IMR-90 (cell line): ENCODE measurements at regions not wholly inside any gene's neighbourhood (a gene's known extent, or its start where the extent isn't known, plus 50 kb on each side); places are given as distances from the start of the nearest gene placed in this dataset.

Experiments used
- ATAC-seq: fragments of 200-7000 bp; cut with Tn5 transposase; 2 replicates; pipeline ENCODE4 v1.9.1; 2020; ENCODE audit warnings: low read depth, mild to moderate bottlenecking, moderate library complexity
- BruUV-seq: library from RNA; stranded (reverse); fragments of 400-500 nt; replicated peaks from 2 replicates; lab custom pipeline; 2021; lab: Mats Ljungman, UMichigan
- CTCF ChIA-PET: fragments of 300-600 bp; formaldehyde crosslinking; extraction: SDS; loops from one replicate; lab custom pipeline; 2021; ENCODE audit warnings: antibody characterized with exemption; lab: Yijun Ruan, JAX
- POLR2A ChIA-PET: fragments of 300-600 bp; sonication (Branson Sonifier 250); formaldehyde crosslinking; loops from one replicate; lab custom pipeline; 2022; ENCODE audit warnings: antibody characterized with exemption; ENCODE audit not compliant: unreplicated experiment; lab: Charles Lee
- DNase-seq: peaks from one replicate; pipeline ENCODE4 v3.0.0; 2013
- H2AFZ ChIP-seq: replicated peaks from 2 replicates; pipeline ENCODE3; 2013; ENCODE audit warnings: low read length, mild to moderate bottlenecking; ENCODE audit not compliant: poor library complexity
- H2AK5ac ChIP-seq: 2 replicates; pipeline ENCODE4 v1.6.1; 2013; ENCODE audit warnings: low read depth, low read length, inconsistent platforms
- H2AK9ac ChIP-seq: replicated peaks from 2 replicates; pipeline ENCODE3; 2013; ENCODE audit warnings: mild to moderate bottlenecking, low read depth, low read length, moderate library complexity; ENCODE audit not compliant: poor library complexity
- H2BK120ac ChIP-seq: 2 replicates; pipeline ENCODE4 v1.6.1; 2013; ENCODE audit warnings: low read depth, low read length, inconsistent platforms
- H2BK15ac ChIP-seq: 3 replicates; pipeline ENCODE4 v1.6.1; 2013; ENCODE audit warnings: low read depth, low read length, inconsistent platforms
- H2BK20ac ChIP-seq: 2 replicates; pipeline ENCODE4 v1.6.1; 2013; ENCODE audit warnings: low read depth, mild to moderate bottlenecking, inconsistent platforms, low read length, moderate library complexity
- H2BK5ac ChIP-seq: 2 replicates; pipeline ENCODE4 v1.6.1; 2013; ENCODE audit warnings: mild to moderate bottlenecking, low read depth, low read length, inconsistent platforms; ENCODE audit not compliant: poor library complexity, severe bottlenecking
- H3K14ac ChIP-seq: replicated peaks from 2 replicates; pipeline ENCODE4 v1.6.1; 2013; ENCODE audit warnings: low read depth, low read length, inconsistent platforms
- H3K18ac ChIP-seq: 2 replicates; pipeline ENCODE4 v1.6.1; 2013; ENCODE audit warnings: low read depth, low read length, control low read depth
- H3K23ac ChIP-seq: 2 replicates; pipeline ENCODE4 v1.6.1; 2013; ENCODE audit warnings: low read depth, low read length, inconsistent platforms
- H3K27ac ChIP-seq: 2 replicates; pipeline ENCODE4 v1.5.1; 2013; ENCODE audit warnings: mild to moderate bottlenecking, control low read depth, low read length; ENCODE audit not compliant: insufficient read depth
- H3K27me3 ChIP-seq: 2 replicates; pipeline ENCODE4 v1.6.1; 2013; ENCODE audit warnings: low read length; ENCODE audit not compliant: control insufficient read depth, insufficient read depth
- H3K36me3 ChIP-seq: 2 replicates; pipeline ENCODE4 v1.6.1; 2013; ENCODE audit warnings: low read length, mixed read lengths; ENCODE audit not compliant: control insufficient read depth, insufficient read depth
- H3K4ac ChIP-seq: 2 replicates; pipeline ENCODE4 v1.6.1; 2013; ENCODE audit warnings: low read depth, low read length, inconsistent platforms
- H3K4me1 ChIP-seq: 2 replicates; pipeline ENCODE4 v1.6.1; 2013; ENCODE audit warnings: low read length, mixed read lengths; ENCODE audit not compliant: control insufficient read depth, insufficient read depth
- H3K4me2 ChIP-seq: 2 replicates; pipeline ENCODE4 v1.6.1; 2013; ENCODE audit warnings: low read depth, mild to moderate bottlenecking, control low read depth, low read length, moderate library complexity
- H3K4me3 ChIP-seq: 2 replicates; pipeline ENCODE4 v1.5.1; 2013; ENCODE audit warnings: low read depth, mild to moderate bottlenecking, control low read depth, low read length, moderate library complexity; ENCODE audit not compliant: insufficient read depth
- H3K56ac ChIP-seq: 2 replicates; pipeline ENCODE4 v1.6.1; 2013; ENCODE audit warnings: low read length, inconsistent platforms; ENCODE audit not compliant: insufficient read depth; ENCODE audit errors: extremely low read depth
- H3K79me1 ChIP-seq, 2 experiments: 2 replicates each; pipeline ENCODE4 v1.6.1; 2013; ENCODE audit warnings: low read length in 2 of 2, inconsistent platforms in 1 of 2, low read depth in 1 of 2
- H3K9ac ChIP-seq: 2 replicates; pipeline ENCODE4 v1.6.1; 2013; ENCODE audit warnings: low read depth, low read length, control low read depth
- H3K9me1 ChIP-seq: 2 replicates; pipeline ENCODE4 v1.6.1; 2013; ENCODE audit warnings: low read length, inconsistent platforms; ENCODE audit not compliant: insufficient read depth
- H3K9me3 ChIP-seq: 2 replicates; pipeline ENCODE4 v1.6.1; 2013; ENCODE audit warnings: low read length; ENCODE audit not compliant: control insufficient read depth, insufficient read depth
- H4K20me1 ChIP-seq: 2 replicates; pipeline ENCODE4 v1.6.1; 2013; ENCODE audit warnings: low read length, inconsistent platforms; ENCODE audit not compliant: insufficient read depth
- H4K5ac ChIP-seq: 2 replicates; pipeline ENCODE4 v1.6.1; 2013; ENCODE audit warnings: mild to moderate bottlenecking, low read depth, low read length, control low read depth
- H4K8ac ChIP-seq, 2 experiments: 2 replicates each; pipeline ENCODE4 v1.6.1; 2013; ENCODE audit warnings: low read depth in 2 of 2, low read length in 2 of 2, control low read depth in 1 of 2, inconsistent platforms in 1 of 2
- H4K91ac ChIP-seq: 2 replicates; pipeline ENCODE4 v1.6.1; 2013; ENCODE audit warnings: low read depth, low read length, inconsistent platforms; ENCODE audit not compliant: insufficient read depth
- BHLHE40 ChIP-seq: fragments of 150-350 bp; IDR thresholded peaks from 2 replicates; pipeline ENCODE4 v1.6.1; 2016; ENCODE audit warnings: mild to moderate bottlenecking, low read depth, low read length
- CEBPB ChIP-seq: IDR thresholded peaks from 2 replicates; pipeline ENCODE4 v1.6.1; 2012; ENCODE audit warnings: low read depth, low read length, improper control_type of control experiment
- CHD1 ChIP-seq: IDR thresholded peaks from 2 replicates; pipeline ENCODE4 v1.6.1; 2012; ENCODE audit warnings: low read depth, low read length, improper control_type of control experiment
- FOS ChIP-seq: fragments of 150-350 bp; IDR thresholded peaks from 2 replicates; pipeline ENCODE4 v1.6.1; 2016; ENCODE audit warnings: low read depth, low read length
- MAFK ChIP-seq: IDR thresholded peaks from 2 replicates; pipeline ENCODE4 v1.6.1; 2012; ENCODE audit warnings: low read depth, low read length, improper control_type of control experiment
- MAZ ChIP-seq: IDR thresholded peaks from 2 replicates; pipeline ENCODE4 v1.6.1; 2012; ENCODE audit warnings: low read depth, mild to moderate bottlenecking, low read length, improper control_type of control experiment, moderate library complexity, borderline replicate concordance
- MXI1 ChIP-seq: IDR thresholded peaks from 2 replicates; pipeline ENCODE4 v1.6.1; 2012; ENCODE audit warnings: low read depth, mild to moderate bottlenecking, low read length, moderate library complexity, borderline replicate concordance
- POLR2A ChIP-seq: IDR thresholded peaks from 2 replicates; pipeline ENCODE4 v1.6.1; 2012; ENCODE audit warnings: mild to moderate bottlenecking, low read depth, low read length
- RAD21 ChIP-seq: IDR thresholded peaks from 2 replicates; pipeline ENCODE4 v1.6.1; 2012; ENCODE audit warnings: low read length, improper control_type of control experiment
- RCOR1 ChIP-seq: IDR thresholded peaks from 2 replicates; pipeline ENCODE4 v1.6.1; 2012; ENCODE audit warnings: mild to moderate bottlenecking, low read length, improper control_type of control experiment; ENCODE audit not compliant: insufficient replicate concordance
- RFX5 ChIP-seq: IDR thresholded peaks from 2 replicates; pipeline ENCODE4 v1.8.0; 2012; ENCODE audit warnings: low read depth, mild to moderate bottlenecking, low read length, moderate library complexity
- WGBS, 2 experiments: methylation state at CpG; one replicate each; pipeline versions ENCODE4 v1.1.5 to v1.1.7; 2013; ENCODE audit warnings: missing lambda C conversion rate in 2 of 2; ENCODE audit not compliant: insufficient read length in 1 of 2; ENCODE audit errors: extremely low coverage in 2 of 2; 5-methylcytosine and 5-hydroxymethylcytosine counted together
- dilution Hi-C: fragments of 300-500 bp; cut with HindIII; formaldehyde crosslinking; loops from one replicate; pipeline ENCODE4 v1.14.3; 2018; ENCODE audit warnings: low sequenced_read_pairs; ENCODE audit not compliant: unreplicated experiment
- in situ Hi-C: fragments of 300-500 bp; cut with MboI; formaldehyde crosslinking; loops from 3 replicates; pipeline ENCODE4 v1.14.3; 2019; ENCODE audit warnings: low sequenced_read_pairs, inconsistent platforms, mixed read lengths
- intact Hi-C: fragments of 100-400 bp; cut with micrococcal nuclease; formaldehyde crosslinking; loops from 2 replicates; pipeline ENCODE4 v1.10.0; 2022
- TF ChIP-seq, protein P1 (sequence below): fragments of 150-350 bp; IDR thresholded peaks from 2 replicates; pipeline ENCODE4 v1.6.1; 2016; ENCODE audit warnings: low read depth, mild to moderate bottlenecking, low read length, moderate library complexity, borderline replicate concordance
- TF ChIP-seq, protein P2 (sequence below): fragments of 150-350 bp; IDR thresholded peaks from 2 replicates; pipeline ENCODE4 v1.6.1; 2017; ENCODE audit warnings: mild to moderate bottlenecking, antibody characterized with exemption, low read length, low read depth
- TF ChIP-seq, protein P3 (sequence below): conservative IDR thresholded peaks from 2 replicates; pipeline ENCODE4 v1.5.1; 2012; ENCODE audit warnings: mild to moderate bottlenecking, low read depth, low read length, improper control_type of control experiment

DNA sequence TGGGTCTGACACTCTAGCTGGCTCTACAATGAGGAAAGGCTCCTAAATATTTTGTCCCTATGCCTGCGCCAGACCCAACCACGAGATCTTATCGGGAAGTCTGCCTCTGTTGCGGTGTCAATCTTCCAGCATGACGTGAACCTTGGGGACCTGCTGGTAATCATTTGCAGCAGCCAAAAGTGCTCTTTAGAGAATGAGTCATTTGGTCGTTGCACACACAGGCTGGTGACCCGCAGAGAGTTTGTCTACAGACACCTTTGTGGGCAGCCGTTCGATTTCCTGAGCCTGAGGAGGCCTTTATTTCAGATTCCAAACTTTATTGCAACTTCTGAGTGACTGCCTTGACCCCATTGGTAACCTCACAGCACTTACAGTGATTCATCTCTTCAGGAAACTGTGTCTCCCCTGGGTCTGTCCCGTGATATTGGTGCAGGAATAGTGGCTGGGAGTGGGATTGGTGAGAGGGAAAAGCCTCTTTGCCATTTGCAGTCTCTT, 326.1 kb downstream of the NSG2 start:
- ChIA-PET POLR2A (no interaction called here), CTCF (no interaction called here)
- Histone ChIP-seq H2AK9ac (no peak overlapping the region), H3K23ac (no peak overlapping the region), H2AFZ (no peak overlapping the region), H3K9me3 (no peaks in the 10 kb centered on the region), H4K20me1 (no peaks in the 10 kb centered on the region), H4K5ac (no peak overlapping the region), H4K91ac (no peak overlapping the region), H2AK5ac (no peak overlapping the region), H3K4me2 (no peak overlapping the region), H3K4ac (no peak overlapping the region), H4K8ac (no peak overlapping the region), H3K56ac (no peak overlapping the region), H3K4me3 (no peak overlapping the region), H2BK5ac (no peak overlapping the region), H3K9ac (no peak overlapping the region), H3K4me1 (no peaks in the 10 kb centered on the region), H3K36me3 (no peaks in the 10 kb centered on the region), H3K27ac (no peak overlapping the region), H3K27me3 (no peaks in the 10 kb centered on the region; the same call in 1 of the 2 replicates), H2BK120ac (no peak overlapping the region), H3K79me1 (no peaks in the 10 kb centered on the region), H3K14ac (no peak overlapping the region), H2BK20ac (no peak overlapping the region), H3K9me1 (no peaks in the 10 kb centered on the region), H3K18ac (no peak overlapping the region), H2BK15ac (no peak overlapping the region)
- no TSS peak for BruUV-seq
- in situ Hi-C loops (no loop called here), intact Hi-C loops (no loop called here), dilution Hi-C loops (no loop called here)
- 51% methylated on average over 6 of the region's 10 CpGs; no CpG with 5 or more reads in 1 of the 2 experiments for WGBS, 2 experiments
- TF ChIP-seq, protein P1, sequence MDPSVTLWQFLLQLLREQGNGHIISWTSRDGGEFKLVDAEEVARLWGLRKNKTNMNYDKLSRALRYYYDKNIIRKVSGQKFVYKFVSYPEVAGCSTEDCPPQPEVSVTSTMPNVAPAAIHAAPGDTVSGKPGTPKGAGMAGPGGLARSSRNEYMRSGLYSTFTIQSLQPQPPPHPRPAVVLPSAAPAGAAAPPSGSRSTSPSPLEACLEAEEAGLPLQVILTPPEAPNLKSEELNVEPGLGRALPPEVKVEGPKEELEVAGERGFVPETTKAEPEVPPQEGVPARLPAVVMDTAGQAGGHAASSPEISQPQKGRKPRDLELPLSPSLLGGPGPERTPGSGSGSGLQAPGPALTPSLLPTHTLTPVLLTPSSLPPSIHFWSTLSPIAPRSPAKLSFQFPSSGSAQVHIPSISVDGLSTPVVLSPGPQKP, result no peak
- TF ChIP-seq CEBPB (no peak), FOS (no peak), BHLHE40 (no peak), RAD21 (no peak), CHD1 (no peak), POLR2A (no peak), RFX5 (no peak), RCOR1 (no peak), MAZ (no peak), MXI1 (no peak), MAFK (no peak)
- TF ChIP-seq, protein P2, sequence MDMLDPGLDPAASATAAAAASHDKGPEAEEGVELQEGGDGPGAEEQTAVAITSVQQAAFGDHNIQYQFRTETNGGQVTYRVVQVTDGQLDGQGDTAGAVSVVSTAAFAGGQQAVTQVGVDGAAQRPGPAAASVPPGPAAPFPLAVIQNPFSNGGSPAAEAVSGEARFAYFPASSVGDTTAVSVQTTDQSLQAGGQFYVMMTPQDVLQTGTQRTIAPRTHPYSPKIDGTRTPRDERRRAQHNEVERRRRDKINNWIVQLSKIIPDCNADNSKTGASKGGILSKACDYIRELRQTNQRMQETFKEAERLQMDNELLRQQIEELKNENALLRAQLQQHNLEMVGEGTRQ, result no peak
- TF ChIP-seq, protein P3, sequence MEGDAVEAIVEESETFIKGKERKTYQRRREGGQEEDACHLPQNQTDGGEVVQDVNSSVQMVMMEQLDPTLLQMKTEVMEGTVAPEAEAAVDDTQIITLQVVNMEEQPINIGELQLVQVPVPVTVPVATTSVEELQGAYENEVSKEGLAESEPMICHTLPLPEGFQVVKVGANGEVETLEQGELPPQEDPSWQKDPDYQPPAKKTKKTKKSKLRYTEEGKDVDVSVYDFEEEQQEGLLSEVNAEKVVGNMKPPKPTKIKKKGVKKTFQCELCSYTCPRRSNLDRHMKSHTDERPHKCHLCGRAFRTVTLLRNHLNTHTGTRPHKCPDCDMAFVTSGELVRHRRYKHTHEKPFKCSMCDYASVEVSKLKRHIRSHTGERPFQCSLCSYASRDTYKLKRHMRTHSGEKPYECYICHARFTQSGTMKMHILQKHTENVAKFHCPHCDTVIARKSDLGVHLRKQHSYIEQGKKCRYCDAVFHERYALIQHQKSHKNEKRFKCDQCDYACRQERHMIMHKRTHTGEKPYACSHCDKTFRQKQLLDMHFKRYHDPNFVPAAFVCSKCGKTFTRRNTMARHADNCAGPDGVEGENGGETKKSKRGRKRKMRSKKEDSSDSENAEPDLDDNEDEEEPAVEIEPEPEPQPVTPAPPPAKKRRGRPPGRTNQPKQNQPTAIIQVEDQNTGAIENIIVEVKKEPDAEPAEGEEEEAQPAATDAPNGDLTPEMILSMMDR, result no peak
- DNase-seq, result no peak
- no peak for ATAC-seq
